ENCODE measurements at regions not wholly inside any gene's neighbourhood (a gene's known extent, or its start where the extent isn't known, plus 50 kb on each side); places are given as distances from the start of the nearest gene placed in this dataset.

GRCh38 chrY:7141477-7141876 is 229.9 kb upstream of the AMELY start:
- DNase-seq: no peak

Measured in NCI-H2171 (cell line).